H9 (cell line): ENCODE measurements at regions not wholly inside any gene's neighbourhood (a gene's known extent, or its start where the extent isn't known, plus 50 kb on each side); places are given as distances from the start of the nearest gene placed in this dataset.

Source experiments
- DNase-seq: peaks from one replicate; pipeline ENCODE4 v3.0.0-alpha.2; 2017
- H2AFZ ChIP-seq: one replicate; pipeline ENCODE4 v1.6.1; 2013; ENCODE audit warnings: mild to moderate bottlenecking, low read length, control low read depth, moderate library complexity
- H2AK5ac ChIP-seq: 2 replicates; pipeline ENCODE4 v1.6.1; 2013; ENCODE audit warnings: low read length, control low read depth, mixed read lengths; ENCODE audit not compliant: insufficient read length
- H2BK120ac ChIP-seq: one replicate; pipeline ENCODE4 v1.6.1; 2013; ENCODE audit warnings: low read depth, mild to moderate bottlenecking, low read length, control low read depth, inconsistent platforms; ENCODE audit not compliant: poor library complexity, severe bottlenecking
- H2BK12ac ChIP-seq: 2 replicates; pipeline ENCODE4 v1.6.1; 2013; ENCODE audit warnings: low read length, control low read depth, mixed read lengths, low read depth; ENCODE audit not compliant: insufficient read length
- H2BK15ac ChIP-seq: 2 replicates; pipeline ENCODE4 v1.6.1; 2013; ENCODE audit warnings: low read depth, low read length, control low read depth
- H2BK20ac ChIP-seq: one replicate; pipeline ENCODE4 v1.6.1; 2013; ENCODE audit warnings: low read depth, mild to moderate bottlenecking, low read length, control low read depth, inconsistent platforms; ENCODE audit not compliant: poor library complexity, severe bottlenecking
- H2BK5ac ChIP-seq: 2 replicates; pipeline ENCODE4 v1.6.1; 2013; ENCODE audit warnings: low read length, control low read depth, mixed read lengths; ENCODE audit not compliant: insufficient read length
- H3K14ac ChIP-seq: 2 replicates; pipeline ENCODE4 v1.6.1; 2013; ENCODE audit warnings: low read length, control low read depth; ENCODE audit not compliant: insufficient read depth
- H3K18ac ChIP-seq: 2 replicates; pipeline ENCODE4 v1.6.1; 2013; ENCODE audit warnings: low read depth, mild to moderate bottlenecking, mixed read lengths, low read length, control low read depth; ENCODE audit not compliant: insufficient read length
- H3K23ac ChIP-seq: 2 replicates; pipeline ENCODE4 v1.6.1; 2013; ENCODE audit warnings: low read length, control low read depth, mixed read lengths, low read depth; ENCODE audit not compliant: insufficient read length
- H3K23me2 ChIP-seq: 2 replicates; pipeline ENCODE4 v1.6.1; 2013; ENCODE audit warnings: low read depth, mild to moderate bottlenecking, mixed read lengths, low read length, control low read depth; ENCODE audit not compliant: insufficient read length, poor library complexity, severe bottlenecking
- H3K27ac ChIP-seq: 2 replicates; pipeline ENCODE4 v1.5.1; 2013; ENCODE audit warnings: low read length, control low read depth, mixed read lengths, low read depth; ENCODE audit not compliant: insufficient read length
- H3K27me3 ChIP-seq: 2 replicates; pipeline ENCODE4 v1.6.1; 2013; ENCODE audit warnings: low read length, control low read depth, inconsistent platforms; ENCODE audit not compliant: insufficient read depth
- H3K4ac ChIP-seq: 2 replicates; pipeline ENCODE4 v1.6.1; 2013; ENCODE audit warnings: low read depth, mild to moderate bottlenecking, control low read depth, inconsistent platforms, low read length, moderate library complexity
- H3K4me1 ChIP-seq: 2 replicates; pipeline ENCODE4 v1.6.1; 2013; ENCODE audit warnings: low read length, control low read depth, inconsistent platforms; ENCODE audit not compliant: insufficient read depth
- H3K4me2 ChIP-seq: 2 replicates; pipeline ENCODE4 v1.6.1; 2013; ENCODE audit warnings: low read length, control low read depth, mixed read lengths; ENCODE audit not compliant: insufficient read length, insufficient read depth
- H3K56ac ChIP-seq: 2 replicates; pipeline ENCODE4 v1.6.1; 2013; ENCODE audit warnings: low read depth, mild to moderate bottlenecking, mixed read lengths, low read length, control low read depth; ENCODE audit not compliant: insufficient read length
- H3K79me1 ChIP-seq: 2 replicates; pipeline ENCODE4 v1.6.1; 2013; ENCODE audit warnings: low read depth, mild to moderate bottlenecking, moderate library complexity, low read length, control low read depth, inconsistent platforms; ENCODE audit not compliant: insufficient read depth, poor library complexity, severe bottlenecking
- H3K79me2 ChIP-seq: 2 replicates; pipeline ENCODE4 v1.6.1; 2013; ENCODE audit warnings: low read length, control low read depth, inconsistent platforms; ENCODE audit not compliant: insufficient read depth
- H3K9ac ChIP-seq: 2 replicates; pipeline ENCODE4 v1.6.1; 2013; ENCODE audit warnings: low read length, control low read depth, mixed read lengths; ENCODE audit not compliant: insufficient read length; ENCODE audit errors: extremely low read depth
- H3K9me3 ChIP-seq: one replicate; pipeline ENCODE4 v1.6.1; 2013; ENCODE audit warnings: low read depth, low read length, inconsistent platforms; ENCODE audit not compliant: control insufficient read depth
- H3T11ph ChIP-seq: one replicate; pipeline ENCODE4 v1.6.1; 2013; ENCODE audit warnings: mild to moderate bottlenecking, low read length, control low read depth, inconsistent platforms
- H4K20me1 ChIP-seq: one replicate; pipeline ENCODE4 v1.6.1; 2013; ENCODE audit not compliant: control insufficient read depth, insufficient read length, insufficient read depth
- H4K5ac ChIP-seq: 2 replicates; pipeline ENCODE4 v1.6.1; 2013; ENCODE audit warnings: low read depth, mild to moderate bottlenecking, mixed read lengths, low read length, control low read depth; ENCODE audit not compliant: insufficient read length
- H4K8ac ChIP-seq: replicated peaks from 2 replicates; pipeline ENCODE4 v1.6.1; 2013; ENCODE audit warnings: low read length, control low read depth, mixed read lengths, low read depth; ENCODE audit not compliant: insufficient read length
- H4K91ac ChIP-seq: 2 replicates; pipeline ENCODE4 v1.6.1; 2013; ENCODE audit warnings: low read depth, mild to moderate bottlenecking, moderate library complexity, mixed read lengths, low read length, control low read depth; ENCODE audit not compliant: insufficient read length
- H3K27ac Mint-ChIP-seq, 3 experiments: 2 replicates in 2 of 3; 3 replicates in 1 of 3; pipeline ENCODE4 v1.8.0; 2020 to 2021; ENCODE audit warnings: mixed read lengths in 3 of 3, mild to moderate bottlenecking in 1 of 3, moderate library complexity in 1 of 3
- H3K27me3 Mint-ChIP-seq: 2 replicates; pipeline ENCODE4 v1.8.0; 2021; ENCODE audit warnings: low read depth, mild to moderate bottlenecking, moderate library complexity, mixed read lengths
- H3K36me3 Mint-ChIP-seq, 3 experiments: 2 replicates in 2 of 3; 3 replicates in 1 of 3; pipeline ENCODE4 v1.8.0; 2020 to 2021; ENCODE audit warnings: low read depth in 3 of 3, mixed read lengths in 3 of 3; ENCODE audit not compliant: insufficient read depth in 1 of 3
- H3K4me1 Mint-ChIP-seq, 2 experiments: 2 replicates each; pipeline ENCODE4 v1.8.0; 2020; ENCODE audit warnings: mixed read lengths in 2 of 2
- H3K4me3 Mint-ChIP-seq, 2 experiments: 2 replicates in 1 of 2; 3 replicates in 1 of 2; pipeline ENCODE4 v1.8.0; 2020 to 2021; ENCODE audit warnings: mild to moderate bottlenecking in 2 of 2, mixed read lengths in 2 of 2, moderate library complexity in 1 of 2
- H3K9me3 Mint-ChIP-seq, 2 experiments: 2 replicates in 1 of 2; 3 replicates in 1 of 2; pipeline ENCODE4 v1.8.0; 2020; ENCODE audit warnings: mild to moderate bottlenecking in 2 of 2, mixed read lengths in 2 of 2, moderate library complexity in 1 of 2
- WGBS: extraction: QIAGEN DNeasy Blood & Tissue Kit; methylation state at CpG from one replicate; pipeline ENCODE4 v1.1.7; 2013; ENCODE audit warnings: missing lambda C conversion rate, low lambda C conversion rate, mixed read lengths; ENCODE audit not compliant: insufficient read length; ENCODE audit errors: extremely low coverage; 5-methylcytosine and 5-hydroxymethylcytosine counted together
- TF ChIP-seq, protein P1 (sequence below): fragments of 200-600 bp; sonication (generic); conservative IDR thresholded peaks from 3 replicates; pipeline ENCODE4 v1.8.0; 2021; ENCODE audit warnings: antibody characterized with exemption, mild to moderate bottlenecking

- H2BK120ac ChIP-seq, result no peak overlapping the region
- no peak overlapping the region for H3K4ac ChIP-seq
- no peaks in the 10 kb centered on the region for H3K23me2 ChIP-seq
- H4K5ac ChIP-seq, result no peak overlapping the region
- no peak overlapping the region for H2BK5ac ChIP-seq
- H2BK20ac ChIP-seq, result no peak overlapping the region
- H3K9me3 ChIP-seq, result no peaks in the 10 kb centered on the region
- no peak overlapping the region for H4K91ac ChIP-seq
- no peak overlapping the region for H3K18ac ChIP-seq
- no peak overlapping the region for H3K4me3 Mint-ChIP-seq
- no peak overlapping the region for H3T11ph ChIP-seq
- no peak overlapping the region for H3K27ac ChIP-seq
- H3K79me1 ChIP-seq, result no peaks in the 10 kb centered on the region
- no peaks in the 10 kb centered on the region for H3K36me3 Mint-ChIP-seq
- DNase-seq, result no peak
- H3K4me2 ChIP-seq, result no peak overlapping the region
- H3K4me1 Mint-ChIP-seq, result peaks cover 3 to 7% of the 10 kb centered on the region in 2 experiments; a peak in 2 of 4 replicates
- H3K79me2 ChIP-seq, result no peaks in the 10 kb centered on the region
- no peak overlapping the region for H2BK12ac ChIP-seq
- H2AFZ ChIP-seq, result no peak overlapping the region
- H4K20me1 ChIP-seq, result no peaks in the 10 kb centered on the region
- no peaks in the 10 kb centered on the region for H3K27me3 Mint-ChIP-seq
- no peak overlapping the region for H3K56ac ChIP-seq
- TF ChIP-seq, protein P1, sequence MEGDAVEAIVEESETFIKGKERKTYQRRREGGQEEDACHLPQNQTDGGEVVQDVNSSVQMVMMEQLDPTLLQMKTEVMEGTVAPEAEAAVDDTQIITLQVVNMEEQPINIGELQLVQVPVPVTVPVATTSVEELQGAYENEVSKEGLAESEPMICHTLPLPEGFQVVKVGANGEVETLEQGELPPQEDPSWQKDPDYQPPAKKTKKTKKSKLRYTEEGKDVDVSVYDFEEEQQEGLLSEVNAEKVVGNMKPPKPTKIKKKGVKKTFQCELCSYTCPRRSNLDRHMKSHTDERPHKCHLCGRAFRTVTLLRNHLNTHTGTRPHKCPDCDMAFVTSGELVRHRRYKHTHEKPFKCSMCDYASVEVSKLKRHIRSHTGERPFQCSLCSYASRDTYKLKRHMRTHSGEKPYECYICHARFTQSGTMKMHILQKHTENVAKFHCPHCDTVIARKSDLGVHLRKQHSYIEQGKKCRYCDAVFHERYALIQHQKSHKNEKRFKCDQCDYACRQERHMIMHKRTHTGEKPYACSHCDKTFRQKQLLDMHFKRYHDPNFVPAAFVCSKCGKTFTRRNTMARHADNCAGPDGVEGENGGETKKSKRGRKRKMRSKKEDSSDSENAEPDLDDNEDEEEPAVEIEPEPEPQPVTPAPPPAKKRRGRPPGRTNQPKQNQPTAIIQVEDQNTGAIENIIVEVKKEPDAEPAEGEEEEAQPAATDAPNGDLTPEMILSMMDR, result no peak
- WGBS, result no CpG with 5 or more reads among the region's 4 CpGs
- H3K4me1 ChIP-seq, result no peaks in the 10 kb centered on the region
- no peak overlapping the region for H3K23ac ChIP-seq
- no peaks in the 10 kb centered on the region for H3K9me3 Mint-ChIP-seq
- H2AK5ac ChIP-seq, result no peak overlapping the region
- H3K9ac ChIP-seq, result no peak overlapping the region
- no peaks in the 10 kb centered on the region for H3K27me3 ChIP-seq
- no peak overlapping the region for H3K27ac Mint-ChIP-seq
- H3K14ac ChIP-seq, result no peak overlapping the region
- H4K8ac ChIP-seq, result no peak overlapping the region
- no peak overlapping the region for H2BK15ac ChIP-seq
Observed at GRCh38 chr7:25356534-25357151, 128.4 kb upstream of the NPVF start.
